Suprapubic skin (tissue), 4 donors: ENCODE measurements at regions not wholly inside any gene's neighbourhood (a gene's known extent, or its start where the extent isn't known, plus 50 kb on each side); places are given as distances from the start of the nearest gene placed in this dataset.

Source experiments
- CTCF ChIP-seq, 2 donors: fragments of 200-600 bp in 1 of 2; fragments of 450-650 bp in 1 of 2; sonication (generic) in 1 of 2; IDR thresholded peaks; one replicate each; pipeline ENCODE4 v1.5.1; 2016 to 2019; ENCODE audit warnings: antibody characterized with exemption in 2 of 2, mild to moderate bottlenecking in 1 of 2, moderate library complexity in 1 of 2
- EP300 ChIP-seq: sonication (generic); formaldehyde crosslinking; IDR thresholded peaks from one replicate; pipeline ENCODE4 v1.6.1; 2017; ENCODE audit warnings: antibody characterized with exemption
- POLR2A ChIP-seq, 2 donors: fragments of 450-650 bp; IDR thresholded peaks; one replicate each; pipeline ENCODE4 v1.6.1; 2017; ENCODE audit warnings: antibody characterized with exemption in 2 of 2, mild to moderate bottlenecking in 2 of 2, moderate library complexity in 2 of 2
- POLR2AphosphoS5 ChIP-seq, 3 donors: sonication (generic); formaldehyde crosslinking; IDR thresholded peaks; one replicate each; pipeline ENCODE4 v1.6.1; 2017; ENCODE audit warnings: antibody characterized with exemption in 3 of 3

GRCh38 chr3:72214066-72214951 is 429.4 kb upstream of the PROK2 start:
- no peak for TF ChIP-seq POLR2A (IDR thresholded peaks at IDR 0.05)
- TF ChIP-seq CTCF (IDR thresholded peaks at IDR 0.05): no peak
- TF ChIP-seq EP300: no peak
- no peak for TF ChIP-seq POLR2AphosphoS5 (IDR thresholded peaks at IDR 0.05)
